IPS DF 6.9 (cell line): ENCODE measurements at regions not wholly inside any gene's neighbourhood (a gene's known extent, or its start where the extent isn't known, plus 50 kb on each side); places are given as distances from the start of the nearest gene placed in this dataset.
"Not testable (repeated sequence)": the region's sequence is repeated elsewhere in the genome, so short reads cannot be mapped to it uniquely, and the experiment has no call there.

Experiments used
- DNase-seq: peaks from one replicate; pipeline ENCODE4 v3.0.0-alpha.2; 2013; ENCODE audit warnings: low read depth, low spot score
- H3K27ac ChIP-seq: one replicate; pipeline ENCODE4 v1.5.1; 2013; ENCODE audit warnings: low read length, control low read depth
- H3K27me3 ChIP-seq: 2 replicates; pipeline ENCODE4 v1.6.1; 2013; ENCODE audit warnings: mild to moderate bottlenecking, low read length; ENCODE audit not compliant: control insufficient read depth, insufficient read depth
- H3K36me3 ChIP-seq: 2 replicates; pipeline ENCODE4 v1.6.1; 2013; ENCODE audit warnings: low read length; ENCODE audit not compliant: control insufficient read depth, insufficient read depth
- H3K4me1 ChIP-seq: 2 replicates; pipeline ENCODE4 v1.6.1; 2013; ENCODE audit warnings: low read length; ENCODE audit not compliant: control insufficient read depth, insufficient read depth
- H3K4me3 ChIP-seq: 2 replicates; pipeline ENCODE4 v1.5.1; 2013; ENCODE audit warnings: mild to moderate bottlenecking, low read length
- H3K9me3 ChIP-seq: 2 replicates; pipeline ENCODE4 v1.6.1; 2013; ENCODE audit warnings: low read length, inconsistent platforms; ENCODE audit not compliant: control insufficient read depth, insufficient read depth
- WGBS: extraction: QIAGEN DNeasy Blood & Tissue Kit; methylation state at CpG from one replicate; pipeline ENCODE4 v1.1.7; 2013; ENCODE audit warnings: mixed read lengths, missing lambda C conversion rate; ENCODE audit not compliant: insufficient read length, insufficient coverage; 5-methylcytosine and 5-hydroxymethylcytosine counted together

- no peaks in the 10 kb centered on the region for H3K4me1 ChIP-seq
- no peaks in the 10 kb centered on the region for H3K27me3 ChIP-seq
- no peaks in the 10 kb centered on the region; the same call in 1 of the 2 replicates for H3K36me3 ChIP-seq
- WGBS, result no CpG with 5 or more reads among the region's 2 CpGs
- H3K27ac ChIP-seq, result no peak overlapping the region
- H3K4me3 ChIP-seq, result no peak overlapping the region
- H3K9me3 ChIP-seq, result no peaks in the 10 kb centered on the region
- DNase-seq, result no peak
Measured at GRCh38 chr9:32072570-32072969, 311.9 kb upstream of the ACO1 start.

- no CpG with 5 or more reads among the region's 1 CpG for WGBS
- no peaks in the 10 kb centered on the region for H3K27me3 ChIP-seq
- DNase-seq, result no peak
- H3K4me1 ChIP-seq, result no peaks in the 10 kb centered on the region
- H3K4me3 ChIP-seq, result no peak overlapping the region
- no peaks in the 10 kb centered on the region for H3K36me3 ChIP-seq
- H3K27ac ChIP-seq, result no peak overlapping the region
- H3K9me3 ChIP-seq, result no peaks in the 10 kb centered on the region
Measured at GRCh38 chr9:32092031-32092430, 292.4 kb upstream of the ACO1 start.

GRCh38 chr9:32117291-32117690 lies 267.2 kb upstream of the ACO1 start:
- WGBS, result no CpG with 5 or more reads among the region's 2 CpGs
- no peak for DNase-seq
- no peaks in the 10 kb centered on the region for H3K9me3 ChIP-seq
- no peaks in the 10 kb centered on the region for H3K27me3 ChIP-seq
- H3K36me3 ChIP-seq, result no peaks in the 10 kb centered on the region
- no peak overlapping the region for H3K4me3 ChIP-seq
- no peaks in the 10 kb centered on the region for H3K4me1 ChIP-seq
- no peak overlapping the region for H3K27ac ChIP-seq

- H3K27ac ChIP-seq, result no peak overlapping the region
- no peaks in the 10 kb centered on the region for H3K27me3 ChIP-seq
- no peaks in the 10 kb centered on the region for H3K36me3 ChIP-seq
- WGBS, result no CpG with 5 or more reads among the region's 3 CpGs
- H3K4me3 ChIP-seq, result no peak overlapping the region
- no peaks in the 10 kb centered on the region for H3K9me3 ChIP-seq
- no peaks in the 10 kb centered on the region for H3K4me1 ChIP-seq
- DNase-seq, result no peak
Measured at GRCh38 chr9:32128546-32128945, 255.9 kb upstream of the ACO1 start.

GRCh38 chr9:32130709-32131108 lies 253.7 kb upstream of the ACO1 start:
- not testable (repeated sequence) for DNase-seq, H3K9me3 ChIP-seq, H3K36me3 ChIP-seq, H3K27me3 ChIP-seq, H3K27ac ChIP-seq, H3K4me1 ChIP-seq, H3K4me3 ChIP-seq
- no CpG with 5 or more reads among the region's 2 CpGs for WGBS

- Histone ChIP-seq H3K4me1 (no peaks in the 10 kb centered on the region), H3K27me3 (no peaks in the 10 kb centered on the region), H3K9me3 (no peaks in the 10 kb centered on the region), H3K36me3 (no peaks in the 10 kb centered on the region), H3K27ac (no peak overlapping the region), H3K4me3 (no peak overlapping the region)
- WGBS, result no CpG with 5 or more reads among the region's 3 CpGs
- DNase-seq, result no peak
Measured at GRCh38 chr9:32136700-32137339, 247.6 kb upstream of the ACO1 start.

- H3K4me1 ChIP-seq, result no peaks in the 10 kb centered on the region
- H3K9me3 ChIP-seq, result no peaks in the 10 kb centered on the region
- H3K27ac ChIP-seq, result no peak overlapping the region
- H3K27me3 ChIP-seq, result no peaks in the 10 kb centered on the region
- no peak for DNase-seq
- no peak overlapping the region for H3K4me3 ChIP-seq
- H3K36me3 ChIP-seq, result no peaks in the 10 kb centered on the region
- WGBS, result no CpG with 5 or more reads among the region's 1 CpG
Measured at GRCh38 chr9:32142074-32142473, 242.4 kb upstream of the ACO1 start.

- no CpG with 5 or more reads among the region's 11 CpGs for WGBS
- H3K27me3 ChIP-seq, H3K36me3 ChIP-seq, DNase-seq, H3K27ac ChIP-seq, H3K9me3 ChIP-seq, H3K4me1 ChIP-seq, H3K4me3 ChIP-seq: not testable (repeated sequence)
Measured at GRCh38 chr9:32148553-32148952, 235.9 kb upstream of the ACO1 start.

GRCh38 chr9:32161209-32161608 lies 223.2 kb upstream of the ACO1 start:
- Histone ChIP-seq H3K36me3 (no peaks in the 10 kb centered on the region), H3K4me1 (no peaks in the 10 kb centered on the region), H3K4me3 (no peak overlapping the region), H3K27me3 (no peaks in the 10 kb centered on the region), H3K9me3 (no peaks in the 10 kb centered on the region), H3K27ac (no peak overlapping the region)
- DNase-seq, result no peak
- WGBS, result no CpG with 5 or more reads among the region's 1 CpG

GRCh38 chr9:32161720-32162119 lies 222.7 kb upstream of the ACO1 start:
- H3K36me3 ChIP-seq, result no peaks in the 10 kb centered on the region
- no peak overlapping the region for H3K27ac ChIP-seq
- WGBS, result no CpG with 5 or more reads among the region's 2 CpGs
- no peak for DNase-seq
- no peak overlapping the region for H3K4me3 ChIP-seq
- H3K4me1 ChIP-seq, result no peaks in the 10 kb centered on the region
- H3K9me3 ChIP-seq, result no peaks in the 10 kb centered on the region
- no peaks in the 10 kb centered on the region for H3K27me3 ChIP-seq

GRCh38 chr9:32166316-32166715 lies 218.1 kb upstream of the ACO1 start:
- not testable (repeated sequence) for H3K36me3 ChIP-seq, DNase-seq, H3K27ac ChIP-seq, H3K4me1 ChIP-seq, H3K9me3 ChIP-seq, H3K4me3 ChIP-seq, H3K27me3 ChIP-seq
- no CpG with 5 or more reads among the region's 8 CpGs for WGBS
